CD4-positive, alpha-beta memory T cell (primary cell): ENCODE measurements at regions not wholly inside any gene's neighbourhood (a gene's known extent, or its start where the extent isn't known, plus 50 kb on each side); places are given as distances from the start of the nearest gene placed in this dataset.

Experiments
- CTCF ChIA-PET: fragments of 350-600 bp; sonication (Branson Sonifier 250); formaldehyde crosslinking; loops from one replicate; lab custom pipeline; 2021; ENCODE audit warnings: inconsistent platforms; ENCODE audit not compliant: partially characterized antibody; lab: Charles Lee
- POLR2A ChIA-PET: fragments of 350-600 bp; sonication (Branson Sonifier 250); formaldehyde crosslinking; loops from one replicate; lab custom pipeline; 2021; ENCODE audit not compliant: partially characterized antibody; lab: Charles Lee
- DNase-seq, 5 donors: peaks; one replicate each; pipeline versions ENCODE4 v3.0.0 to v3.0.0-alpha.2; 2020 to 2022; ENCODE audit warnings: mixed read lengths in 1 of 5
- H3K27ac ChIP-seq: one replicate; pipeline ENCODE4 v1.7.0; 2013; ENCODE audit warnings: low read depth, low read length
- H3K27me3 ChIP-seq: 2 replicates; pipeline ENCODE4 v1.7.0; 2013; ENCODE audit warnings: mild to moderate bottlenecking, low read length, moderate library complexity; ENCODE audit not compliant: insufficient read depth
- H3K36me3 ChIP-seq: 2 replicates; pipeline ENCODE4 v1.7.0; 2013; ENCODE audit warnings: mild to moderate bottlenecking, low read length, moderate library complexity; ENCODE audit not compliant: insufficient read depth
- H3K4me1 ChIP-seq: 2 replicates; pipeline ENCODE4 v1.7.0; 2013; ENCODE audit warnings: mild to moderate bottlenecking, low read length, moderate library complexity; ENCODE audit not compliant: insufficient read depth
- H3K4me3 ChIP-seq, 2 donors: one replicate each; pipeline ENCODE4 v1.7.0; 2013; ENCODE audit warnings: low read length in 2 of 2, mild to moderate bottlenecking in 1 of 2
- H3K9me3 ChIP-seq, 2 donors: one replicate each; pipeline ENCODE4 v1.7.0; 2013; ENCODE audit warnings: low read length in 2 of 2, control low read depth in 1 of 2; ENCODE audit not compliant: control insufficient read depth in 1 of 2
- H3K27ac Mint-ChIP-seq, 7 donors: one replicate each; pipeline ENCODE4 v1.8.0; 2020 to 2021; ENCODE audit warnings: mixed read lengths in 7 of 7, mild to moderate bottlenecking in 6 of 7, inconsistent platforms in 3 of 7, moderate library complexity in 3 of 7
- H3K27me3 Mint-ChIP-seq, 2 donors: one replicate each; pipeline ENCODE4 v1.8.0; 2020 to 2021; ENCODE audit warnings: mixed read lengths in 2 of 2
- H3K36me3 Mint-ChIP-seq, 2 donors: one replicate each; pipeline ENCODE4 v1.8.0; 2020 to 2021; ENCODE audit warnings: mixed read lengths in 2 of 2, inconsistent platforms in 1 of 2, mild to moderate bottlenecking in 1 of 2
- H3K4me1 Mint-ChIP-seq, 4 donors: one replicate each; pipeline ENCODE4 v1.8.0; 2020 to 2021; ENCODE audit warnings: mixed read lengths in 4 of 4, mild to moderate bottlenecking in 1 of 4
- H3K4me3 Mint-ChIP-seq, 8 donors: one replicate each; pipeline ENCODE4 v1.8.0; 2020 to 2021; ENCODE audit warnings: mixed read lengths in 8 of 8, mild to moderate bottlenecking in 7 of 8, moderate library complexity in 6 of 8, inconsistent platforms in 3 of 8
- H3K9me3 Mint-ChIP-seq, 8 donors: one replicate each; pipeline ENCODE4 v1.8.0; 2020 to 2021; ENCODE audit warnings: mixed read lengths in 8 of 8, mild to moderate bottlenecking in 5 of 8, inconsistent platforms in 3 of 8, moderate library complexity in 1 of 8
- intact Hi-C: fragments of 100-400 bp; cut with micrococcal nuclease; formaldehyde crosslinking; loops from one replicate; pipeline ENCODE4 v1.15.1; 2023

DNA sequence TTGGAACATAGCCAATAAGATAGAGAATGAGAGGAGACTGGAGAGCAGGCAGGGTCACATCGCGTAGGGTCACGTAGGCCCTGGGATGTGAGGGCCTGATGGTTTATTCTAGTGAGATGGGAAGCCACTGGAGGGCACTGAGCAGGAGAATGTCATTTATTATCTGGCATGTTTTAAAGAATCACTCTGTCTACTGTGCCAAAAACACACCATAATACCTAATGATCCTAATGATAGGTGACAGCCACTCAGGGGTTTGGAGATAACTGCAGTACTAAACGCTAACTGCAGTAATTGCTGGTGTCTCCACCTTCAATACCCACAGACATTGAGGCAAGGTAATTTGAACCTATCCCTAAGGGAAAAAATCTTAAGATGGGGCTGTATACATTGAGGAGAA lies 185.4 kb downstream of the TTLL7 start:
- H3K27ac ChIP-seq, result no peak overlapping the region
- H3K27me3 Mint-ChIP-seq, result no peaks in the 10 kb centered on the region
- H3K9me3 Mint-ChIP-seq, result peaks cover 0 to 3% (median 0%) of the 10 kb centered on the region in 8 donors
- ChIA-PET POLR2A (no interaction called here), CTCF (no interaction called here)
- H3K36me3 ChIP-seq, result no peaks in the 10 kb centered on the region
- no peak overlapping the region for H3K27ac Mint-ChIP-seq
- no peak overlapping the region for H3K4me3 Mint-ChIP-seq
- H3K4me3 ChIP-seq, result no peak overlapping the region
- no peaks in the 10 kb centered on the region for H3K4me1 ChIP-seq
- H3K9me3 ChIP-seq, result no peaks in the 10 kb centered on the region
- DNase-seq, result no peak
- no peaks in the 10 kb centered on the region for H3K36me3 Mint-ChIP-seq
- no peaks in the 10 kb centered on the region for H3K27me3 ChIP-seq
- H3K4me1 Mint-ChIP-seq, result no peaks in the 10 kb centered on the region
- intact Hi-C loops, result no loop called here

- H3K9me3 Mint-ChIP-seq, result no peaks in the 10 kb centered on the region
- intact Hi-C loops, result no loop called here
- Histone ChIP-seq H3K4me3 (no peak overlapping the region), H3K27me3 (no peaks in the 10 kb centered on the region), H3K4me1 (no peaks in the 10 kb centered on the region), H3K36me3 (no peaks in the 10 kb centered on the region), H3K9me3 (no peaks in the 10 kb centered on the region), H3K27ac (no peak overlapping the region)
- H3K4me3 Mint-ChIP-seq, result no peak overlapping the region
- ChIA-PET POLR2A (no interaction called here), CTCF (no interaction called here)
- no peaks in the 10 kb centered on the region for H3K36me3 Mint-ChIP-seq
- DNase-seq, result no peak
- no peak overlapping the region for H3K27ac Mint-ChIP-seq
- no peaks in the 10 kb centered on the region for H3K4me1 Mint-ChIP-seq
- no peaks in the 10 kb centered on the region for H3K27me3 Mint-ChIP-seq
Observed at GRCh38 chr1:83810144-83810543, 188.8 kb downstream of the TTLL7 start.

- H3K36me3 ChIP-seq, result no peaks in the 10 kb centered on the region
- no peaks in the 10 kb centered on the region for H3K27me3 Mint-ChIP-seq
- H3K4me3 ChIP-seq, result no peak overlapping the region
- no peaks in the 10 kb centered on the region for H3K27me3 ChIP-seq
- intact Hi-C loops, result no loop called here
- H3K9me3 Mint-ChIP-seq, result peaks cover 0 to 2% (median 0%) of the 10 kb centered on the region in 8 donors
- H3K4me1 Mint-ChIP-seq, result no peaks in the 10 kb centered on the region
- POLR2A ChIA-PET, result no interaction called here
- H3K27ac ChIP-seq, result no peak overlapping the region
- no peak overlapping the region for H3K4me3 Mint-ChIP-seq
- no peaks in the 10 kb centered on the region for H3K9me3 ChIP-seq
- no peak for DNase-seq
- H3K4me1 ChIP-seq, result no peaks in the 10 kb centered on the region
- CTCF ChIA-PET, result no interaction called here
- H3K27ac Mint-ChIP-seq, result no peak overlapping the region
- H3K36me3 Mint-ChIP-seq, result no peaks in the 10 kb centered on the region
Observed at GRCh38 chr1:83808536-83808935, 190.4 kb downstream of the TTLL7 start.

DNA sequence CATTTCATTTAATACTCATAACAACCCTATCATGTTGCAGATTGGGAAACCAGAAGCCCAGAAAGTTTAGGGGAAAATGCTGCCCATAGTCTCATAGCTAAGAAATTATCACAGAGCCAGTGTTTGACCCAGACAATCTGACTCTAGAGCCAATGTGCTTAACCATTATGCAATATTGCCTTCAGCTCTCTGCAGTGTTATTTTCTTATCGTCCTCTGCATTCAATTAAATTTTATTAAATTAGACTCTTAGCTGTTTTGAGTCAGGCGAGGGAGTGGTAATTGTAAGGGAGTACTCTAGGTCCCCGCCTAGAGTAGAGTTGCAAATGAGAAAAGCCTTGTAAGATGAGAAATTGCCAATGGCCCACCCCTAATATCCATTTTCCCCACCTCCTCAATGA lies 191.1 kb downstream of the TTLL7 start:
- H3K27ac ChIP-seq, result no peak overlapping the region

GRCh38 chr1:83807231-83807630 lies 191.7 kb downstream of the TTLL7 start:
- H3K4me1 ChIP-seq, result no peaks in the 10 kb centered on the region
- no peak overlapping the region for H3K27ac ChIP-seq
- CTCF ChIA-PET, result no interaction called here
- no peak for DNase-seq
- Mint-ChIP-seq H3K36me3 (no peaks in the 10 kb centered on the region), H3K4me3 (no peak overlapping the region), H3K4me1 (no peaks in the 10 kb centered on the region), H3K27me3 (no peaks in the 10 kb centered on the region), H3K9me3 (peaks cover 0 to 2% (median 0%) of the 10 kb centered on the region in 8 donors), H3K27ac (no peak overlapping the region)
- H3K27me3 ChIP-seq, result no peaks in the 10 kb centered on the region
- no peaks in the 10 kb centered on the region for H3K9me3 ChIP-seq
- intact Hi-C loops, result no loop called here
- H3K4me3 ChIP-seq, result no peak overlapping the region
- no peaks in the 10 kb centered on the region for H3K36me3 ChIP-seq
- POLR2A ChIA-PET, result no interaction called here

More for the DNA sequence above, 191.1 kb downstream of the TTLL7 start:
- ChIA-PET CTCF (no interaction called here), POLR2A (no interaction called here)
- intact Hi-C loops, result no loop called here
- H3K9me3 Mint-ChIP-seq, result peaks cover 0 to 2% (median 0%) of the 10 kb centered on the region in 8 donors
- H3K9me3 ChIP-seq, result no peaks in the 10 kb centered on the region
- H3K4me1 Mint-ChIP-seq, result no peaks in the 10 kb centered on the region
- no peak overlapping the region for H3K4me3 ChIP-seq
- no peaks in the 10 kb centered on the region for H3K4me1 ChIP-seq
- DNase-seq, result no peak
- no peaks in the 10 kb centered on the region for H3K27me3 ChIP-seq
- no peak overlapping the region for H3K4me3 Mint-ChIP-seq
- H3K27ac Mint-ChIP-seq, result no peak overlapping the region
- H3K36me3 ChIP-seq, result no peaks in the 10 kb centered on the region
- H3K27me3 Mint-ChIP-seq, result no peaks in the 10 kb centered on the region
- H3K36me3 Mint-ChIP-seq, result no peaks in the 10 kb centered on the region

DNA sequence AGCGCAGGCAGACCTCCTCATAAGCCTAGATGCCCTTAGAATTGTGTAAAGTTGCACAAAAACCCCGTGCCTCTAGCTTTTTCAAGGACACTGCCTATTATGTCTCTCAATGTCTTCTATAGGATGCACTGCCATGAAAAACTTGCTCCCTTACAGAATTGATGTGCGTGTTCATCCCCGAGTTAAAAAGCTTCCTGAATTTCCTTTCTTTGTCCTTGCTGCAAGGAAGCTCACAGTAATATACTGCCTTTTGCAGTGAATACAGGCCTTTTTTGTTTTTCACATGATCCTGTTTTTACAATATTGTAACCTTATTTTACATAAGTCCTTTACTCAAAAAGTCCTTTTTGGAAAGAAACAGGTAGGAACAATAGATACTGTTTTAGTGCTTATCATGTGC lies 193.0 kb downstream of the TTLL7 start:
- no peaks in the 10 kb centered on the region for H3K4me1 Mint-ChIP-seq

DNA sequence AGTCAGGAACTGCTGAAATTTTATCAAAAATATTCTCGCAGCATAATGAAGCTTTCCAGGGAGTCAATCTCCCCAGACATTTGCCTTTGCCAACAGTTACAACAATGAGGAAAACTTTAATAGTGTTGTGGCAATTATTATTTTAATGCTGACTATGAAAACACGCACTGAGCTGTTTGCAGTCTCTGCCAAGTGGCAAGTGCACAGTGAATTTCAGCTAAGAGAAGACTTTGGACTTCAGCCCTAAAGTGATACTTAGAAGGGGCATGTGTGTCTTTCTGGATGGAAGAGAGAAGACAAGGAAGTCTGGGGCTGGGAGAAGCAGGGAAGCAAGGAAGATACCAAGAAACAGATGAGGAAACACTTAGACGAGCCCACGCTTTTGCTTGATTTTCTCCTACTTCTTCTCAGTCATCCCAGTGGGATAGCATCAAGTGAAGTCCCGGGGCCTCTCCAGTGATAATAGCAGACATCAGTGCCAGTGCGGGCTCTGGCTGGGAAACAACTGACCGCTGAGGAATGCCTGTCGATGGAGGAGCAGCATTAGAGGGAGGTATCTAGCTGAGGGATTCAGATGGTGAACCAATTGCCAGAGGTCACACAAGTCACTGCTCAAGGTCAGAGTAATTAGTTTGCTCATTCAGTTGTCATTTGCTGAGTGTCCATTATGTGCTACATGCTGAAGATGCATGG lies 196.3 kb downstream of the TTLL7 start:
- DNase-seq, result no peak
- Histone ChIP-seq H3K9me3 (no peaks in the 10 kb centered on the region), H3K36me3 (no peaks in the 10 kb centered on the region), H3K27me3 (no peaks in the 10 kb centered on the region), H3K4me3 (no peak overlapping the region), H3K27ac (no peak overlapping the region), H3K4me1 (no peaks in the 10 kb centered on the region)
- intact Hi-C loops, result no loop called here
- Mint-ChIP-seq H3K27me3 (peaks cover 0 to 1% of the 10 kb centered on the region in 2 donors), H3K9me3 (peaks cover 0 to 2% (median 0%) of the 10 kb centered on the region in 8 donors), H3K4me1 (no peaks in the 10 kb centered on the region), H3K27ac (no peak overlapping the region), H3K36me3 (no peaks in the 10 kb centered on the region), H3K4me3 (no peak overlapping the region)
- CTCF ChIA-PET, result no interaction called here
- POLR2A ChIA-PET, result no interaction called here

More for the DNA sequence above, 193.0 kb downstream of the TTLL7 start:
- Mint-ChIP-seq H3K27me3 (peaks cover 0 to 1% of the 10 kb centered on the region in 2 donors), H3K9me3 (peaks cover 0 to 2% (median 0%) of the 10 kb centered on the region in 8 donors), H3K27ac (no peak overlapping the region), H3K4me3 (no peak overlapping the region), H3K36me3 (no peaks in the 10 kb centered on the region)
- intact Hi-C loops, result no loop called here
- Histone ChIP-seq H3K27ac (no peak overlapping the region), H3K4me3 (no peak overlapping the region), H3K4me1 (no peaks in the 10 kb centered on the region), H3K9me3 (no peaks in the 10 kb centered on the region), H3K36me3 (no peaks in the 10 kb centered on the region), H3K27me3 (no peaks in the 10 kb centered on the region)
- no peak for DNase-seq
- CTCF ChIA-PET, result no interaction called here
- POLR2A ChIA-PET, result no interaction called here
